CD14-positive monocyte (primary cell): ENCODE measurements at regions not wholly inside any gene's neighbourhood (a gene's known extent, or its start where the extent isn't known, plus 50 kb on each side); places are given as distances from the start of the nearest gene placed in this dataset.

ENCODE experiments used
- DNase-seq, 3 donors: peaks; one replicate each; pipeline ENCODE4 v3.0.0-alpha.2; 2011 to 2022
- H2AFZ ChIP-seq: 2 replicates; pipeline ENCODE4 v1.6.0; 2012; ENCODE audit warnings: mild to moderate bottlenecking, low read depth, low read length, inconsistent platforms; ENCODE audit not compliant: insufficient read depth, poor library complexity, severe bottlenecking
- H3K27ac ChIP-seq, 2 donors: 1 replicate in 1 of 2; 2 replicates in 1 of 2; pipeline ENCODE4 v1.5.1; 2012 to 2013; ENCODE audit warnings: low read length in 2 of 2, control low read depth in 1 of 2, inconsistent platforms in 1 of 2, low read depth in 1 of 2, mild to moderate bottlenecking in 1 of 2
- H3K27me3 ChIP-seq, 2 donors: one replicate each; pipeline versions ENCODE4 v1.6.0 to v1.6.1; 2011 to 2013; ENCODE audit warnings: low read length in 2 of 2; ENCODE audit not compliant: control insufficient read depth in 2 of 2, insufficient read depth in 2 of 2
- H3K36me3 ChIP-seq, 2 donors: replicated peaks in 1 of 2; 1 replicate in 1 of 2; 2 replicates in 1 of 2; pipeline versions ENCODE4 v1.5.1 to v1.6.1; 2012 to 2013; ENCODE audit warnings: low read length in 2 of 2, control low read depth in 1 of 2, inconsistent platforms in 1 of 2, mild to moderate bottlenecking in 1 of 2; ENCODE audit not compliant: insufficient read depth in 2 of 2, control insufficient read depth in 1 of 2
- H3K4me1 ChIP-seq, 2 donors: 1 replicate in 1 of 2; 2 replicates in 1 of 2; pipeline versions ENCODE4 v1.5.1 to v1.6.1; 2012 to 2013; ENCODE audit warnings: low read length in 2 of 2, control low read depth in 1 of 2, inconsistent platforms in 1 of 2, mild to moderate bottlenecking in 1 of 2, moderate library complexity in 1 of 2; ENCODE audit not compliant: insufficient read depth in 2 of 2, control insufficient read depth in 1 of 2
- H3K4me2 ChIP-seq: replicated peaks from 2 replicates; pipeline ENCODE3; 2012; ENCODE audit warnings: low read length, moderate library complexity, mild to moderate bottlenecking; ENCODE audit not compliant: poor library complexity, severe bottlenecking; ENCODE audit errors: extremely low read depth
- H3K4me3 ChIP-seq, 3 experiments: fragments of 200-600 bp in 1 of 3; sonication (generic) in 1 of 3; replicated peaks in 1 of 3; 1 replicate in 2 of 3; 2 replicates in 1 of 3; pipeline ENCODE4 v1.5.1; 2011 to 2013; ENCODE audit warnings: low read length in 3 of 3, mild to moderate bottlenecking in 3 of 3, control low read depth in 2 of 3, low read depth in 2 of 3, inconsistent platforms in 1 of 3, moderate library complexity in 1 of 3
- H3K79me2 ChIP-seq: 2 replicates; pipeline ENCODE4 v1.6.0; 2012; ENCODE audit warnings: mild to moderate bottlenecking, control low read depth, inconsistent platforms, low read length, moderate library complexity; ENCODE audit not compliant: insufficient read depth
- H3K9ac ChIP-seq: 2 replicates; pipeline ENCODE4 v1.6.0; 2017; ENCODE audit warnings: low read length, mild to moderate bottlenecking; ENCODE audit not compliant: insufficient read depth, poor library complexity, severe bottlenecking
- H3K9me3 ChIP-seq, 2 donors: replicated peaks in 1 of 2; 1 replicate in 1 of 2; 2 replicates in 1 of 2; pipeline versions ENCODE4 v1.5.1 to v1.6.1; 2012 to 2013; ENCODE audit warnings: low read length in 2 of 2, control low read depth in 1 of 2; ENCODE audit not compliant: control insufficient read depth in 1 of 2, insufficient read depth in 1 of 2
- H4K20me1 ChIP-seq: 2 replicates; pipeline ENCODE4 v1.6.0; 2012; ENCODE audit warnings: mild to moderate bottlenecking, low read length, control low read depth, moderate library complexity; ENCODE audit not compliant: insufficient read depth
- H3K27ac Mint-ChIP-seq, 7 donors: one replicate each; pipeline ENCODE4 v1.8.0; 2020; ENCODE audit warnings: mild to moderate bottlenecking in 7 of 7, mixed read lengths in 7 of 7, moderate library complexity in 6 of 7, inconsistent platforms in 2 of 7
- H3K27me3 Mint-ChIP-seq, 3 donors: one replicate each; pipeline ENCODE4 v1.8.0; 2021 to 2022; ENCODE audit warnings: low read depth in 3 of 3, mild to moderate bottlenecking in 3 of 3, mixed read lengths in 3 of 3, moderate library complexity in 3 of 3, inconsistent platforms in 1 of 3
- H3K36me3 Mint-ChIP-seq, 2 donors: one replicate each; pipeline ENCODE4 v1.8.0; 2020; ENCODE audit warnings: mixed read lengths in 2 of 2, inconsistent platforms in 1 of 2, mild to moderate bottlenecking in 1 of 2
- H3K4me1 Mint-ChIP-seq: one replicate; pipeline ENCODE4 v1.8.0; 2020; ENCODE audit warnings: mild to moderate bottlenecking, mixed read lengths
- H3K4me3 Mint-ChIP-seq, 2 donors: one replicate each; pipeline ENCODE4 v1.8.0; 2020; ENCODE audit warnings: mild to moderate bottlenecking in 2 of 2, mixed read lengths in 2 of 2, moderate library complexity in 1 of 2
- H3K9me3 Mint-ChIP-seq, 7 donors: one replicate each; pipeline ENCODE4 v1.8.0; 2020 to 2022; ENCODE audit warnings: mixed read lengths in 7 of 7, mild to moderate bottlenecking in 6 of 7, moderate library complexity in 6 of 7, inconsistent platforms in 2 of 7
- CTCF ChIP-seq: fragments of 200-600 bp; IDR thresholded peaks from one replicate; pipeline ENCODE4 v1.8.0; 2022; ENCODE audit warnings: antibody characterized with exemption, mild to moderate bottlenecking
- WGBS: methylation state at CpG from one replicate; pipeline ENCODE4 v1.1.5; 2013; ENCODE audit warnings: missing lambda C conversion rate; ENCODE audit not compliant: insufficient coverage; 5-methylcytosine and 5-hydroxymethylcytosine counted together
- intact Hi-C, 2 donors: fragments of 100-400 bp; cut with micrococcal nuclease; formaldehyde crosslinking; loops; one replicate each; pipeline versions ENCODE4 v1.15.0 to v1.15.1; 2023

- peaks cover 0 to 1% (median 0%) of the 10 kb centered on the region in 3 donors for H3K27me3 Mint-ChIP-seq
- TF ChIP-seq CTCF: no peak
- no peaks in the 10 kb centered on the region for H3K36me3 ChIP-seq
- H3K9me3 ChIP-seq: peaks cover 0 to 3% of the 10 kb centered on the region in 2 donors
- H3K9me3 Mint-ChIP-seq: peaks cover 0 to 9% (median 3%) of the 10 kb centered on the region in 7 donors
- H2AFZ ChIP-seq: no peak overlapping the region
- no peak overlapping the region for H3K4me3 ChIP-seq
- H3K4me1 Mint-ChIP-seq: peaks cover 4% of the 10 kb centered on the region
- peak overlapping the region in 1 of 7 donors; percentile 8 for H3K27ac Mint-ChIP-seq
- H3K9ac ChIP-seq: no peak overlapping the region
- H4K20me1 ChIP-seq: no peaks in the 10 kb centered on the region
- H3K4me1 ChIP-seq: no peaks in the 10 kb centered on the region
- no peak for DNase-seq
- no peaks in the 10 kb centered on the region for H3K27me3 ChIP-seq
- no peak overlapping the region for H3K27ac ChIP-seq
- no peak overlapping the region for H3K4me3 Mint-ChIP-seq
- no peaks in the 10 kb centered on the region for H3K79me2 ChIP-seq
- intact Hi-C loops: no loop called here
- no peaks in the 10 kb centered on the region for H3K36me3 Mint-ChIP-seq
- WGBS: 57% methylated on average over 1 of the region's 1 CpG
- H3K4me2 ChIP-seq: no peak overlapping the region
Observed at GRCh38 chr6:153787341-153787606, 251.8 kb upstream of the OPRM1 start.

- no peak overlapping the region for H2AFZ ChIP-seq
- H3K27ac ChIP-seq: no peak overlapping the region
- H3K4me3 ChIP-seq: no peak overlapping the region
- H3K27me3 Mint-ChIP-seq: peaks cover 0 to 1% (median 0%) of the 10 kb centered on the region in 3 donors
- H3K4me1 Mint-ChIP-seq: peaks cover under 1% of the 10 kb centered on the region
- no peak overlapping the region for H3K4me2 ChIP-seq
- no peak for DNase-seq
- H3K27ac Mint-ChIP-seq: no peak overlapping the region
- no peak for TF ChIP-seq CTCF
- H3K9ac ChIP-seq: no peak overlapping the region
- H3K4me3 Mint-ChIP-seq: no peak overlapping the region
- H3K27me3 ChIP-seq: no peaks in the 10 kb centered on the region
- H3K9me3 ChIP-seq: peaks cover 6% of the 10 kb centered on the region in 2 donors
- no peaks in the 10 kb centered on the region for H3K36me3 ChIP-seq
- no peaks in the 10 kb centered on the region for H3K4me1 ChIP-seq
- peaks cover 3 to 12% (median 6%) of the 10 kb centered on the region in 7 donors for H3K9me3 Mint-ChIP-seq
- 92% methylated on average over 1 of the region's 1 CpG for WGBS
- no peaks in the 10 kb centered on the region for H3K36me3 Mint-ChIP-seq
- no peaks in the 10 kb centered on the region for H3K79me2 ChIP-seq
- intact Hi-C loops: no loop called here
- no peaks in the 10 kb centered on the region for H4K20me1 ChIP-seq
Observed at GRCh38 chr6:153781306-153781705, 257.7 kb upstream of the OPRM1 start.
